Kidney (tissue), 13 donors: ENCODE measurements at regions not wholly inside any gene's neighbourhood (a gene's known extent, or its start where the extent isn't known, plus 50 kb on each side); places are given as distances from the start of the nearest gene placed in this dataset.

Source experiments
- DNase-seq, 5 donors: peaks; one replicate each; pipeline ENCODE4 v3.0.0-alpha.2; 2013 to 2020
- FAIRE-seq: peaks from 2 replicates; lab custom pipeline; 2012; peaks lifted over from hg19 to GRCh38; lab: Jason Lieb, UNC
- H3K27ac ChIP-seq, 2 donors: one replicate each; pipeline ENCODE4 v1.7.0; 2013; ENCODE audit warnings: low read depth in 2 of 2, low read length in 2 of 2, inconsistent platforms in 1 of 2
- H3K27me3 ChIP-seq: one replicate; pipeline ENCODE4 v1.7.1; 2013; ENCODE audit warnings: low read length, inconsistent platforms; ENCODE audit not compliant: control insufficient read depth, insufficient read depth
- H3K36me3 ChIP-seq, 3 donors: one replicate each; pipeline versions ENCODE4 v1.7.0 to v1.7.1; 2013; ENCODE audit warnings: low read length in 3 of 3, control low read depth in 1 of 3, inconsistent platforms in 1 of 3; ENCODE audit not compliant: insufficient read depth in 3 of 3, control insufficient read depth in 2 of 3
- H3K4me1 ChIP-seq, 3 donors: one replicate each; pipeline versions ENCODE4 v1.7.0 to v1.7.1; 2013; ENCODE audit warnings: low read length in 3 of 3, inconsistent platforms in 1 of 3, low read depth in 1 of 3; ENCODE audit not compliant: control insufficient read depth in 2 of 3, insufficient read depth in 2 of 3
- H3K4me3 ChIP-seq, 3 donors: one replicate each; pipeline versions ENCODE4 v1.7.0 to v1.8.1; 2013; ENCODE audit warnings: low read length in 3 of 3, control low read depth in 1 of 3, inconsistent platforms in 1 of 3
- H3K9ac ChIP-seq, 3 donors: one replicate each; pipeline versions ENCODE4 v1.7.0 to v1.7.1; 2013; ENCODE audit warnings: low read length in 3 of 3, control low read depth in 1 of 3, inconsistent platforms in 1 of 3
- H3K9me3 ChIP-seq, 3 donors: one replicate each; pipeline versions ENCODE4 v1.7.0 to v1.7.1; 2013; ENCODE audit warnings: low read length in 3 of 3, control low read depth in 1 of 3, inconsistent platforms in 1 of 3; ENCODE audit not compliant: control insufficient read depth in 2 of 3, insufficient read depth in 1 of 3
- CTCF ChIP-seq: IDR thresholded peaks from 3 replicates; pipeline ENCODE4 v1.5.1; 2012; ENCODE audit warnings: mild to moderate bottlenecking, moderate library complexity, borderline replicate concordance; ENCODE audit not compliant: insufficient read depth; ENCODE audit errors: extremely low read depth
- intact Hi-C: fragments of 100-400 bp; cut with DNase I; formaldehyde crosslinking; loops from one replicate; pipeline ENCODE4 v1.11.1; 2022
- donor health status: control.
- donor health status: control.
- donor health status: control.
- donor health status: control.
- donor health status: control.
- donor health status: DM: yes; HTN: yes; CAD: no.
- donor health status: Normal renal cell carcinoma (clear cell type).

- FAIRE-seq (no peak), DNase-seq (no peak)
- Histone ChIP-seq H3K36me3 (no peaks in the 10 kb centered on the region), H3K27ac (no peak overlapping the region), H3K9ac (no peak overlapping the region), H3K27me3 (no peaks in the 10 kb centered on the region), H3K9me3 (no peaks in the 10 kb centered on the region), H3K4me3 (no peak overlapping the region), H3K4me1 (no peaks in the 10 kb centered on the region)
- intact Hi-C loops = no loop called here
- no peak for TF ChIP-seq CTCF
Measured at GRCh38 chr4:186013419-186014186, 55.4 kb upstream of the TLR3 start.

GRCh38 chr4:186015212-186015817 lies 53.6 kb upstream of the TLR3 start:
- H3K36me3 ChIP-seq = no peaks in the 10 kb centered on the region
- no peak overlapping the region for H3K9ac ChIP-seq
- no peak overlapping the region for H3K27ac ChIP-seq
- intact Hi-C loops = no loop called here
- H3K4me1 ChIP-seq = no peaks in the 10 kb centered on the region
- no peaks in the 10 kb centered on the region for H3K27me3 ChIP-seq
- TF ChIP-seq CTCF = no peak
- no peak overlapping the region for H3K4me3 ChIP-seq
- no peaks in the 10 kb centered on the region for H3K9me3 ChIP-seq
- no peak for FAIRE-seq
- DNase-seq = no peak

- FAIRE-seq (no peak), DNase-seq (no peak)
- H3K9me3 ChIP-seq = no peaks in the 10 kb centered on the region
- H3K4me1 ChIP-seq = peaks cover 0 to 2% (median 0%) of the 10 kb centered on the region in 3 donors
- no peaks in the 10 kb centered on the region for H3K27me3 ChIP-seq
- no peak for TF ChIP-seq CTCF
- no peak overlapping the region for H3K4me3 ChIP-seq
- H3K27ac ChIP-seq = no peak overlapping the region
- H3K9ac ChIP-seq = no peak overlapping the region
- intact Hi-C loops = no loop called here
- no peaks in the 10 kb centered on the region for H3K36me3 ChIP-seq
Measured at GRCh38 chr4:186016796-186017195, 52.2 kb upstream of the TLR3 start.
